ENCODE measurements at regions not wholly inside any gene's neighbourhood (a gene's known extent, or its start where the extent isn't known, plus 50 kb on each side); places are given as distances from the start of the nearest gene placed in this dataset.
"Not testable (repeated sequence)": the region's sequence is repeated elsewhere in the genome, so short reads cannot be mapped to it uniquely, and the experiment has no call there.

GRCh38 chrX:14347523-14347922 lies 181.8 kb upstream of the GLRA2 start:
- no peak for DNase-seq

GRCh38 chrX:14344172-14344940 lies 185.0 kb upstream of the GLRA2 start:
- no peak for DNase-seq

- no peak for DNase-seq
Measured at GRCh38 chrX:14309431-14309830, 219.9 kb upstream of the GLRA2 start.

- not testable (repeated sequence) for DNase-seq
Measured at GRCh38 chrX:14308976-14309375, 220.4 kb upstream of the GLRA2 start.

- no peak for DNase-seq
Measured at GRCh38 chrX:14303891-14304290, 225.4 kb upstream of the GLRA2 start.

GRCh38 chrX:14302561-14302960 lies 226.8 kb upstream of the GLRA2 start:
- DNase-seq = not testable (repeated sequence)

- DNase-seq = no peak
Measured at GRCh38 chrX:14300376-14300775, 229.0 kb upstream of the GLRA2 start.

- DNase-seq = no peak
Measured at GRCh38 chrX:14295426-14295825, 233.9 kb upstream of the GLRA2 start.

- DNase-seq = no peak
Measured at GRCh38 chrX:14291666-14292500, 237.5 kb upstream of the GLRA2 start.

GRCh38 chrX:14290335-14290734 lies 239.0 kb upstream of the GLRA2 start:
- no peak for DNase-seq

GRCh38 chrX:14274691-14275090 lies 245.0 kb upstream of the GEMIN8 start:
- DNase-seq = no peak

GRCh38 chrX:14267216-14267615 lies 237.5 kb upstream of the GEMIN8 start:
- DNase-seq = no peak

- no peak for DNase-seq
Measured at GRCh38 chrX:14266705-14267104, 237.0 kb upstream of the GEMIN8 start.

GRCh38 chrX:14243823-14244222 lies 214.1 kb upstream of the GEMIN8 start:
- DNase-seq = no peak

- no peak for DNase-seq
Measured at GRCh38 chrX:14235004-14235403, 205.3 kb upstream of the GEMIN8 start.

- no peak for DNase-seq
Measured at GRCh38 chrX:14232688-14233087, 203.0 kb upstream of the GEMIN8 start.

GRCh38 chrX:14228611-14229010 lies 198.9 kb upstream of the GEMIN8 start:
- no peak for DNase-seq

- DNase-seq = no peak
Measured at GRCh38 chrX:14220386-14220944, 190.8 kb upstream of the GEMIN8 start.

GRCh38 chrX:14209034-14209433 lies 179.3 kb upstream of the GEMIN8 start:
- DNase-seq = no peak

GRCh38 chrX:14194711-14195110 lies 165.0 kb upstream of the GEMIN8 start:
- DNase-seq = no peak

- DNase-seq = no peak
Measured at GRCh38 chrX:14193547-14193946, 163.9 kb upstream of the GEMIN8 start.

GRCh38 chrX:14173873-14174272 lies 144.2 kb upstream of the GEMIN8 start:
- no peak for DNase-seq

GRCh38 chrX:14164828-14165227 lies 135.1 kb upstream of the GEMIN8 start:
- no peak for DNase-seq

GRCh38 chrX:14125462-14125861 lies 95.8 kb upstream of the GEMIN8 start:
- no peak for DNase-seq
